ENCODE measurements at regions not wholly inside any gene's neighbourhood (a gene's known extent, or its start where the extent isn't known, plus 50 kb on each side); places are given as distances from the start of the nearest gene placed in this dataset.

DNA sequence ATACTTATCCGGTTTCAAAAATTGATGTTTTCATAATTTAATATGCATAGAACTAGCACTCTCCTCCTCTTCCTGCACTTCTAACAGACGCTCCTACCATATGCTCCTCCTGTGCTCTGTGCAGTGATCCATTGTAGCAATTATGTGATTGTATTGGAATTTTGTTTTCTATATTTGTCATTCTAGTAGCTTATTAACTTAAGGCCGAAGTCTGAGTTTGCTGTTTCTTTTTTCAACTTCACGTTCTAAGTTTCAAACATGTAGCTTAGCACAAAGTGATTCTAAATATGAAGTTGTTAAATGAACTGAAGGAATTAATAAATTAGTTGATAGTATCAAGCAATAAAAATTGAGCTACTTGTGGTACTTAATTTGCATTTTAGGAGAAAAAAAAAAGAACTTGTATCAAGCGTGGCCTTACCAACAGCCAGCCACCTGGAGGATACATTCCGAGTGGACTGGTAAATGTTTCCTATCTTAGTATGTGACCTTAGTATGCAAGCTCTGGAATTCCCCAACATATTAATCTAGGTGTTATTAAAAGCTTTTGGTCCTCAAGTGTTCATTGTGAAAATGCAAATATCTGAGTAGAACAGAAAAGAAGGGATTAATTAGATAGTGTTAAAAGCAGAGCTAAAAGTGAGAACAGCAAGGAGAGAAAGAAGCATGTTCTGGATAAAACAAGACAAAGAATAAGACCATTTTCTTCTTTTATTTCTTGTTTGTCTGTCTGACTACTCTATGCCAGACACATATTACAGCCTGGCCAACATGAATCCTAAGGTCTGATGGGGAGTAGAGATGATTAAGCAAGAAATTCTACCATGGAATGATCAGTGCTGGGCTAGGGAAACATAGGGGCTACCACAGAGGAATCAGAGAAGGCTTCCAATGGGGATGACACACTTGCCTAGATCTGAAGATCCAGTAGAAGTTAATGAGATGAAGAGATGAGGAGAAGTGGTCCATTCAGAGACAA lies 290.4 kb upstream of the MON1B start:
- TF ChIP-seq, protein P1, sequence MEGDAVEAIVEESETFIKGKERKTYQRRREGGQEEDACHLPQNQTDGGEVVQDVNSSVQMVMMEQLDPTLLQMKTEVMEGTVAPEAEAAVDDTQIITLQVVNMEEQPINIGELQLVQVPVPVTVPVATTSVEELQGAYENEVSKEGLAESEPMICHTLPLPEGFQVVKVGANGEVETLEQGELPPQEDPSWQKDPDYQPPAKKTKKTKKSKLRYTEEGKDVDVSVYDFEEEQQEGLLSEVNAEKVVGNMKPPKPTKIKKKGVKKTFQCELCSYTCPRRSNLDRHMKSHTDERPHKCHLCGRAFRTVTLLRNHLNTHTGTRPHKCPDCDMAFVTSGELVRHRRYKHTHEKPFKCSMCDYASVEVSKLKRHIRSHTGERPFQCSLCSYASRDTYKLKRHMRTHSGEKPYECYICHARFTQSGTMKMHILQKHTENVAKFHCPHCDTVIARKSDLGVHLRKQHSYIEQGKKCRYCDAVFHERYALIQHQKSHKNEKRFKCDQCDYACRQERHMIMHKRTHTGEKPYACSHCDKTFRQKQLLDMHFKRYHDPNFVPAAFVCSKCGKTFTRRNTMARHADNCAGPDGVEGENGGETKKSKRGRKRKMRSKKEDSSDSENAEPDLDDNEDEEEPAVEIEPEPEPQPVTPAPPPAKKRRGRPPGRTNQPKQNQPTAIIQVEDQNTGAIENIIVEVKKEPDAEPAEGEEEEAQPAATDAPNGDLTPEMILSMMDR (IDR thresholded peaks at IDR 0.05; ENCODE audit: insufficient read depth, low read length, missing control alignments), result no peak
- H3K4me3 ChIP-seq (ENCODE audit: low read depth, low read length), result no peak overlapping the region
- DNase-seq (ENCODE audit: low read depth, low spot score), result no peak
- ChIA-PET POLR2A (no interaction called here), CTCF (no interaction called here)

GRCh38 chr16:76906552-76906951 lies 284.4 kb upstream of the MON1B start:
- H3K4me3 ChIP-seq (ENCODE audit: low read depth, low read length), result no peak overlapping the region
- DNase-seq (ENCODE audit: low read depth, low spot score), result no peak
- TF ChIP-seq, protein P1 (IDR thresholded peaks at IDR 0.05; ENCODE audit: insufficient read depth, low read length, missing control alignments), result no peak
- ChIA-PET CTCF (no interaction called here), POLR2A (no interaction called here)

- DNase-seq (ENCODE audit: low read depth, low spot score), result peak; percentile 9
- CTCF ChIA-PET, result no interaction called here
- POLR2A ChIA-PET, result no interaction called here
- no peak overlapping the region for H3K4me3 ChIP-seq (ENCODE audit: low read depth, low read length)
- TF ChIP-seq, protein P1 (IDR thresholded peaks at IDR 0.05; ENCODE audit: insufficient read depth, low read length, missing control alignments), result no peak
Observed at GRCh38 chr16:76910931-76911330, 280.1 kb upstream of the MON1B start.

DNA sequence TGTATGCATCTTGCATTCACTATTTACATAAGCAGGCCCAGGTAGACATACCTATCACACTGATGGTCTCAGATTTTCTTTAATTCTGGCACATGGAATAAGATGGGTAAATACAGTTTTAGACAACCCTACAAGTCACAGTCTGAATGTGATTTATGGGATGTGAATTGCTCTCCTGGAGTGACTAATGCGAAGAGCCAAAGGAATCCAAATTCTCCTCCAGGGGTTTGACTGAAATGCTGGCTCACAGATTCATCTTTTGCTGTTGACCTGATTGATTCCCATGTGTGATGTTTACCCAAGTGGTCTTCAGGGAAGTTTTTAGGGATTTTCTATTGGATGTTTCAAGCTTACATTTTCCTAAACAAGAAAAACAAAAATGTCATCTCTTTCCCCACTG lies 277.9 kb upstream of the MON1B start:
- ChIA-PET CTCF (no interaction called here), POLR2A (no interaction called here)
- TF ChIP-seq, protein P1 (IDR thresholded peaks at IDR 0.05; ENCODE audit: insufficient read depth, low read length, missing control alignments), result no peak
- no peak for DNase-seq (ENCODE audit: low read depth, low spot score)
- no peak overlapping the region for H3K4me3 ChIP-seq (ENCODE audit: low read depth, low read length)

DNA sequence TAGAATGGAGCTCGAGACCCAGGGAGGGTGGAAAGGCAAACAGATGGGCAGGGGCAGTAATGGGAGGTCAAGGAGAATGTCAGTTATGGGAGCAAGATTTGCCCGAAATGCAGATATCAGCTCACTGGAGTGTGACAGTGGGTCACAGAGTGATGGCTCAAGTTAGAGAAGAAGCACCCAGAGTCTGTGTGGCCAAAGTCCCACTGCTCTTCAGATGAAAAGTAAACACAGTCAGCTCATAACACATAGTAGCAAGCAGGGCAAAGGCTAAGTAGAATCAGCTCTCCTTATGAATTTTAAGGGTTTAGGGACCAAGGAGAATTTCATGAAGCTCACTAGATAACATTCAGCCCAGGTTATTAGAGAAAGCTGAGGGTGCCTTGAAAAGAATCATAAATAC lies 264.9 kb upstream of the MON1B start:
- DNase-seq (ENCODE audit: low read depth, low spot score), result no peak
- TF ChIP-seq, protein P1 (IDR thresholded peaks at IDR 0.05; ENCODE audit: insufficient read depth, low read length, missing control alignments), result no peak
- ChIA-PET CTCF (no interaction called here), POLR2A (no interaction called here)
- H3K4me3 ChIP-seq (ENCODE audit: low read depth, low read length), result no peak overlapping the region

DNA sequence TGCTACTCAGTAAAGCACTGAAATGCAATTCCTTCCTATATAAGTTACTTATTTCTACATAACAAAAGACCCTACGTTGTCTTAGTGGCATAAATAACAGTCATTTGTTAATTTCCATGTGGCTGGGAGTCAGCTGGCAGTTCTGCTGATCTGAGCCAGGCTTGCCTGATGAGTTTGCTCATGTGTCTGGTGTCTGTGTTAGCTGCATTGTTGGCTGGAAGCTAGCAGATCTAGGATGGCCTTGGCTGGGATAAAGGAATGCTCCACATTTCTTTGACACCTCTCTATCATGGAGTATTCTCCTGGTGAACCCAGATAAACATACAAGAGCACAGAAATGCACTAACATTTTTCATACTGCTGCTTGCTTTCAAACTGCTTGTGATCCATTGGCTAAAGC lies 264.4 kb upstream of the MON1B start:
- ChIA-PET POLR2A (no interaction called here), CTCF (no interaction called here)
- TF ChIP-seq, protein P1 (IDR thresholded peaks at IDR 0.05; ENCODE audit: insufficient read depth, low read length, missing control alignments), result no peak
- no peak for DNase-seq (ENCODE audit: low read depth, low spot score)
- H3K4me3 ChIP-seq (ENCODE audit: low read depth, low read length), result no peak overlapping the region
